Neuronal stem cell (in vitro differentiated cells): ENCODE measurements at regions not wholly inside any gene's neighbourhood (a gene's known extent, or its start where the extent isn't known, plus 50 kb on each side); places are given as distances from the start of the nearest gene placed in this dataset.

ENCODE experiments used
- DNase-seq: peaks from one replicate; pipeline ENCODE4 v3.0.0-alpha.2; 2013; ENCODE audit warnings: low spot score
- H2AFZ ChIP-seq: one replicate; pipeline ENCODE4 v1.6.1; 2013; ENCODE audit warnings: mild to moderate bottlenecking, low read length, inconsistent platforms
- H2AK5ac ChIP-seq: 2 replicates; pipeline ENCODE4 v1.6.1; 2013; ENCODE audit warnings: low read depth, mild to moderate bottlenecking, inconsistent platforms, low read length, moderate library complexity, mixed read lengths
- H2BK120ac ChIP-seq: 2 replicates; pipeline ENCODE4 v1.6.1; 2013; ENCODE audit warnings: low read depth, mild to moderate bottlenecking, inconsistent platforms, low read length, moderate library complexity, mixed read lengths
- H2BK12ac ChIP-seq: one replicate; pipeline ENCODE4 v1.6.1; 2013; ENCODE audit warnings: low read length, inconsistent platforms
- H2BK15ac ChIP-seq: 2 replicates; pipeline ENCODE4 v1.6.1; 2013; ENCODE audit warnings: mild to moderate bottlenecking, low read length, inconsistent platforms, mixed read lengths
- H2BK5ac ChIP-seq: one replicate; pipeline ENCODE4 v1.6.1; 2013; ENCODE audit warnings: inconsistent platforms, mild to moderate bottlenecking, low read length, moderate library complexity
- H3K14ac ChIP-seq: one replicate; pipeline ENCODE4 v1.6.1; 2013; ENCODE audit warnings: low read length, inconsistent platforms
- H3K18ac ChIP-seq: 2 replicates; pipeline ENCODE4 v1.6.1; 2013; ENCODE audit warnings: low read length, inconsistent platforms
- H3K23ac ChIP-seq: 2 replicates; pipeline ENCODE4 v1.6.1; 2013; ENCODE audit warnings: low read depth, mild to moderate bottlenecking, mixed read lengths, low read length, inconsistent platforms; ENCODE audit not compliant: poor library complexity
- H3K27ac ChIP-seq: replicated peaks from 3 replicates; pipeline ENCODE4 v1.5.1; 2013; ENCODE audit warnings: low read length, inconsistent platforms
- H3K27me3 ChIP-seq, 3 experiments: 2 replicates each; pipeline ENCODE4 v1.6.1; 2013; ENCODE audit warnings: low read length in 3 of 3, mild to moderate bottlenecking in 2 of 3, inconsistent platforms in 1 of 3, low read depth in 1 of 3, mixed read lengths in 1 of 3, moderate library complexity in 1 of 3; ENCODE audit not compliant: control insufficient read depth in 3 of 3, insufficient read depth in 3 of 3
- H3K36me3 ChIP-seq, 2 donors: replicated peaks in 1 of 2; 2 replicates each; pipeline ENCODE4 v1.6.1; 2013; ENCODE audit warnings: low read length in 2 of 2; ENCODE audit not compliant: control insufficient read depth in 2 of 2, insufficient read depth in 2 of 2
- H3K4ac ChIP-seq: 2 replicates; pipeline ENCODE4 v1.6.1; 2013; ENCODE audit warnings: inconsistent platforms, mild to moderate bottlenecking, low read length, moderate library complexity
- H3K4me1 ChIP-seq, 2 donors: 1 replicate in 1 of 2; 2 replicates in 1 of 2; pipeline ENCODE4 v1.6.1; 2013; ENCODE audit warnings: low read length in 2 of 2, low read depth in 1 of 2; ENCODE audit not compliant: control insufficient read depth in 2 of 2, insufficient read depth in 1 of 2
- H3K4me2 ChIP-seq: one replicate; pipeline ENCODE4 v1.6.1; 2013; ENCODE audit warnings: mild to moderate bottlenecking, low read length, inconsistent platforms; ENCODE audit not compliant: insufficient read depth, poor library complexity, severe bottlenecking
- H3K4me3 ChIP-seq, 2 donors: 2 replicates each; pipeline ENCODE4 v1.5.1; 2013; ENCODE audit warnings: low read length in 2 of 2, mild to moderate bottlenecking in 2 of 2, inconsistent platforms in 1 of 2, moderate library complexity in 1 of 2
- H3K79me1 ChIP-seq: one replicate; pipeline ENCODE4 v1.6.1; 2013; ENCODE audit warnings: low read depth, mild to moderate bottlenecking, inconsistent platforms, low read length, moderate library complexity
- H3K9ac ChIP-seq: one replicate; pipeline ENCODE4 v1.6.1; 2013; ENCODE audit warnings: mild to moderate bottlenecking, low read depth, low read length, inconsistent platforms; ENCODE audit not compliant: poor library complexity
- H3K9me3 ChIP-seq, 2 donors: replicated peaks in 1 of 2; 2 replicates each; pipeline versions ENCODE3 to v1.6.1; 2013; ENCODE audit warnings: low read length in 2 of 2, mild to moderate bottlenecking in 2 of 2, inconsistent platforms in 1 of 2, low read depth in 1 of 2, mixed read lengths in 1 of 2, moderate library complexity in 1 of 2; ENCODE audit not compliant: control insufficient read depth in 2 of 2, insufficient read depth in 1 of 2
- H4K8ac ChIP-seq: one replicate; pipeline ENCODE4 v1.6.1; 2013; ENCODE audit warnings: low read depth, mild to moderate bottlenecking, inconsistent platforms, low read length, moderate library complexity
- H4K91ac ChIP-seq: one replicate; pipeline ENCODE4 v1.6.1; 2013; ENCODE audit warnings: low read length, low read depth, mild to moderate bottlenecking, inconsistent platforms; ENCODE audit not compliant: poor library complexity
- WGBS, 2 donors: extraction: QIAGEN DNeasy Blood & Tissue Kit; methylation state at CpG; one replicate each; pipeline ENCODE4 v1.1.7; 2013; ENCODE audit warnings: missing lambda C conversion rate in 2 of 2, mixed read lengths in 1 of 2; ENCODE audit not compliant: insufficient read length in 2 of 2, insufficient replicate concordance in 1 of 2; ENCODE audit errors: extremely low coverage in 2 of 2; 5-methylcytosine and 5-hydroxymethylcytosine counted together

GRCh38 chr1:25068829-25069228, 138.8 kb upstream of the RUNX3 start:
- no peak overlapping the region for H3K18ac ChIP-seq
- no peak overlapping the region for H3K4me2 ChIP-seq
- WGBS, 2 donors: no CpG with 5 or more reads among the region's 4 CpGs
- no peak overlapping the region for H3K4ac ChIP-seq
- no peak overlapping the region for H4K91ac ChIP-seq
- no peaks in the 10 kb centered on the region for H3K79me1 ChIP-seq
- DNase-seq: no peak
- H3K9ac ChIP-seq: no peak overlapping the region
- no peak overlapping the region for H3K14ac ChIP-seq
- peaks cover 0 to 38% (median 0%) of the 10 kb centered on the region in 3 experiments for H3K27me3 ChIP-seq
- H3K9me3 ChIP-seq: no peaks in the 10 kb centered on the region
- H3K27ac ChIP-seq: no peak overlapping the region
- H3K23ac ChIP-seq: no peak overlapping the region
- H2AK5ac ChIP-seq: no peak overlapping the region
- no peak overlapping the region for H2BK5ac ChIP-seq
- no peak overlapping the region for H2BK120ac ChIP-seq
- H4K8ac ChIP-seq: no peak overlapping the region
- H2BK12ac ChIP-seq: no peak overlapping the region
- no peak overlapping the region for H3K4me3 ChIP-seq
- H2AFZ ChIP-seq: no peak overlapping the region
- no peaks in the 10 kb centered on the region for H3K36me3 ChIP-seq
- peaks cover 0 to 16% of the 10 kb centered on the region in 2 donors for H3K4me1 ChIP-seq
- no peak overlapping the region for H2BK15ac ChIP-seq

DNA sequence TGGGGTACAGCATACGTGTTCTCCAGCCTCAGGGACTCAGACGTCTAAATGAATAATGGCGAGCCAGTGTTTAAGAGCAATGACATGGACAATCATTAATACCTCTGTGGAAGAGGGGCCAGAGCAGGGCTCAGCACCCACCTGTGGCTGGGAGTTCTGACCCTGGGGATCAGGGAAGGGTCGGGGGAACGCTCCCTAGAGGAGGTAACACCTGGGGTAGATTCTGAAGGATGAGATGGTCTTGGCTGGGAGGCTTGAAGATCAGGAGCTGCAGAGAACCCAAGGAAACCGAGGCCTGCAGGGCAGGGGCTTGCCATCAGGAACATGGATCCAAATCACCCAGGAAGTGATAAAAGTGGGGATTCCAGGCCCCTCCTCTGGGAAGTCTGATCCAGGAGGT, 138.2 kb upstream of the RUNX3 start:
- Histone ChIP-seq H3K36me3 (no peaks in the 10 kb centered on the region), H3K4me2 (no peak overlapping the region), H3K23ac (no peak overlapping the region), H2AK5ac (no peak overlapping the region), H3K27ac (no peak overlapping the region), H2BK5ac (no peak overlapping the region), H4K8ac (no peak overlapping the region), H2BK12ac (no peak overlapping the region), H3K14ac (no peak overlapping the region), H2BK15ac (no peak overlapping the region), H3K4me3 (no peak overlapping the region), H3K9ac (no peak overlapping the region), H2BK120ac (no peak overlapping the region), H3K79me1 (no peaks in the 10 kb centered on the region), H4K91ac (no peak overlapping the region), H3K18ac (no peak overlapping the region), H3K4ac (no peak overlapping the region), H2AFZ (no peak overlapping the region), H3K4me1 (peaks cover 0 to 16% of the 10 kb centered on the region in 2 donors), H3K9me3 (no peaks in the 10 kb centered on the region), H3K27me3 (peaks cover 0 to 38% (median 0%) of the 10 kb centered on the region in 3 experiments)
- no CpG with 5 or more reads among the region's 6 CpGs for WGBS, 2 donors
- DNase-seq: no peak

DNA sequence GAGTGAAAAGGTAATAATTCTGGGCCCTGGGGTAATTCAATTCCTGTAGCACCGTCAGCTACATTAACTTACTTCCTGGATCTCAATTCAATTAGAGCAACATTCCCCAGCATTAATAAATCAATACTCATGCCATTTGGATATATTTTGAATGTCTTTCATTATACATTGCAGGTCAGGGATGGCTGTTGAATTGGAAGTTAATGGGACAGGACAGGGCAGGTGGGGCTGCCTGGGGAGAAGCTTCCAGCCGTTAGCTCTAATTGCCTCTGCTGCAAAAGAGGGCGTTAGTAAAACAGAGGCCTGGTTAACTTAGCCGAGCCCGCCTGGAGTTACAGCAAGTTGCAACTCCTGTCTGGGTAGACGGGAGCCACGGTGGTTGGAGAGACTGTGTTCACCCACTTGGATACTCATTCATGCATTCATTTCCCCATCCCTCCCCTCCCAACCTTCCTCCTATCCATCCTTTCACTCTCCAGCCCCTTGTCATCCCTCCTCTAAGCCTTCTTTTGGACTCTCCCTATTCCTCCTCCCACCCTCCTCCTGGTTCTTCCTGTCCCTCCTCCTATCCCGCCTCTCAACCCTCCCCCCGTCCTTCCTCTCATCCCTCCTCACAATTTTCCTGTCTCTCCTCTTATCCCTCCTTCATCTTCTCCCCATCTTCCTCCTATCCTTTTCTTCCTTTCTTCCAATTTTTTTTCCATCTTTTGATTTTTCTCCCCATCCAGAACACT, 137.6 kb upstream of the RUNX3 start:
- Histone ChIP-seq H2BK15ac (no peak overlapping the region), H4K8ac (no peak overlapping the region), H2BK12ac (no peak overlapping the region), H4K91ac (no peak overlapping the region), H3K27ac (no peak overlapping the region), H3K9ac (no peak overlapping the region), H2AFZ (no peak overlapping the region), H3K18ac (no peak overlapping the region), H2BK120ac (no peak overlapping the region), H3K4me3 (no peak overlapping the region), H3K14ac (no peak overlapping the region), H3K36me3 (no peaks in the 10 kb centered on the region), H3K4me1 (peaks cover 0 to 16% of the 10 kb centered on the region in 2 donors), H3K4me2 (no peak overlapping the region), H3K4ac (no peak overlapping the region), H3K23ac (no peak overlapping the region), H2AK5ac (no peak overlapping the region), H2BK5ac (no peak overlapping the region), H3K79me1 (no peaks in the 10 kb centered on the region), H3K27me3 (peaks cover 0 to 38% (median 0%) of the 10 kb centered on the region in 3 experiments), H3K9me3 (no peaks in the 10 kb centered on the region)
- WGBS, 2 donors: 100% methylated on average over 2 of the region's 9 CpGs; no CpG with 5 or more reads in 1 of the 2 donors
- no peak for DNase-seq

- no CpG with 5 or more reads among the region's 12 CpGs for WGBS, 2 donors
- no peak overlapping the region for H2AK5ac ChIP-seq
- H3K4me3 ChIP-seq: no peak overlapping the region
- no peak overlapping the region for H3K9ac ChIP-seq
- H4K91ac ChIP-seq: no peak overlapping the region
- H2BK15ac ChIP-seq: no peak overlapping the region
- H3K27me3 ChIP-seq: peaks cover 0 to 42% (median 0%) of the 10 kb centered on the region in 3 experiments
- no peak overlapping the region for H3K23ac ChIP-seq
- H3K79me1 ChIP-seq: no peaks in the 10 kb centered on the region
- no peak overlapping the region for H3K27ac ChIP-seq
- H3K9me3 ChIP-seq: no peaks in the 10 kb centered on the region
- H4K8ac ChIP-seq: no peak overlapping the region
- H3K36me3 ChIP-seq: no peaks in the 10 kb centered on the region
- no peak overlapping the region for H3K18ac ChIP-seq
- peak overlapping the region; percentile 22 for H2AFZ ChIP-seq
- H3K4me1 ChIP-seq: peaks cover 0 to 16% of the 10 kb centered on the region in 2 donors
- no peak overlapping the region for H2BK12ac ChIP-seq
- no peak for DNase-seq
- H2BK120ac ChIP-seq: no peak overlapping the region
- no peak overlapping the region for H3K14ac ChIP-seq
- peak overlapping the region; percentile 19 for H2BK5ac ChIP-seq
- H3K4ac ChIP-seq: no peak overlapping the region
- H3K4me2 ChIP-seq: no peak overlapping the region
These were observed 136.8 kb upstream of the RUNX3 start for GRCh38 chr1:25066731-25067517.
